Activated naive CD8-positive, alpha-beta T cell treated with anti-CD3 and anti-CD28 coated beads, Interleukin-2, amount 10 ng/mL, durations not matched to agents 7 days and 5 days (primary cell): ENCODE measurements at regions not wholly inside any gene's neighbourhood (a gene's known extent, or its start where the extent isn't known, plus 50 kb on each side); places are given as distances from the start of the nearest gene placed in this dataset.
"Not testable (repeated sequence)": the region's sequence is repeated elsewhere in the genome, so short reads cannot be mapped to it uniquely, and the experiment has no call there.

ENCODE experiments used
- ATAC-seq: fragments of 150-1000 bp; cut with Tn5 transposase; one replicate; pipeline ENCODE4 v1.10.0; 2021; ENCODE audit warnings: low read depth, moderate library complexity
- POLR2A ChIA-PET: fragments of 350-600 bp; sonication (Branson Sonifier 250); formaldehyde crosslinking; loops from one replicate; lab custom pipeline; 2021; ENCODE audit warnings: antibody characterized with exemption; lab: Charles Lee
- DNase-seq: peaks from one replicate; pipeline ENCODE4 v3.0.0; 2021
- H3K27ac Mint-ChIP-seq: one replicate; pipeline ENCODE4 v1.8.0; 2022; ENCODE audit warnings: mild to moderate bottlenecking, mixed read lengths
- H3K27me3 Mint-ChIP-seq: one replicate; pipeline ENCODE4 v1.8.0; 2022; ENCODE audit warnings: mild to moderate bottlenecking, moderate library complexity, mixed read lengths
- H3K36me3 Mint-ChIP-seq: one replicate; pipeline ENCODE4 v1.8.0; 2021; ENCODE audit warnings: mild to moderate bottlenecking, mixed read lengths
- H3K4me1 Mint-ChIP-seq: one replicate; pipeline ENCODE4 v1.8.0; 2021; ENCODE audit warnings: mixed read lengths
- H3K4me3 Mint-ChIP-seq: one replicate; pipeline ENCODE4 v1.8.0; 2022; ENCODE audit warnings: mild to moderate bottlenecking, moderate library complexity, mixed read lengths
- H3K9me3 Mint-ChIP-seq: one replicate; pipeline ENCODE4 v1.8.0; 2021; ENCODE audit warnings: mixed read lengths

DNA sequence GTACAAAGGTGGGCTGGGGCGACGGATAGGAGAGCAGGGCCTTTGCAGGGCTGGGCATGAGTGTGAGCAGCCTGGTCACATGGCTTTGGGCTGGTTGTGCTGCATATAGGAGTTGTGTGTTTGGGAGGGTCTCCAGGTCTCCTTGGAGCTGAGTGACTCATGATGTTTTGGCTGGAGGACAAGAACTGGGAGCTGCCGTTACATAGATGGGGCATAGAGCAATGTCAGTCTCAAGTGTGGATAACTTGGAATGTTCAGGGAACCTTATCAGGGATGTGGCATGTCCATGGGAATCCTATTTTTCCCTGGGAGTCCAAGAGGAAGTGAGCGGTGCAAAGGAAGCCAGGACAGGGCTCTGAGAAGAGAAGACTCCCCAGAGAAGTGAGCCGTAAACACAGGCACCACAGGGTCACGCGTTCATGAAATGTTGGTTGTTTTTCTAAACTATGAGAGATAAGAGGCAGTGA, 136.4 kb upstream of the KCNE2 start:
- no peak for DNase-seq
- no peak overlapping the region for H3K4me3 Mint-ChIP-seq
- H3K9me3 Mint-ChIP-seq: no peaks in the 10 kb centered on the region
- no peak for ATAC-seq
- no peaks in the 10 kb centered on the region for H3K36me3 Mint-ChIP-seq
- POLR2A ChIA-PET: no interaction called here
- H3K27ac Mint-ChIP-seq: no peak overlapping the region
- no peaks in the 10 kb centered on the region for H3K27me3 Mint-ChIP-seq
- H3K4me1 Mint-ChIP-seq: no peaks in the 10 kb centered on the region

GRCh38 chr21:34228792-34229191, 135.0 kb upstream of the KCNE2 start:
- Mint-ChIP-seq H3K4me3 (no peak overlapping the region), H3K27me3 (no peaks in the 10 kb centered on the region), H3K27ac (no peak overlapping the region), H3K9me3 (no peaks in the 10 kb centered on the region), H3K4me1 (no peaks in the 10 kb centered on the region), H3K36me3 (no peaks in the 10 kb centered on the region)
- POLR2A ChIA-PET: interaction anchor here (0.8 kb wide), 1 partner anchor 16 kb away, joined by 6 read pairs; no protein-coding TSS in a partner anchor
- DNase-seq (no peak), ATAC-seq (no peak)

DNA sequence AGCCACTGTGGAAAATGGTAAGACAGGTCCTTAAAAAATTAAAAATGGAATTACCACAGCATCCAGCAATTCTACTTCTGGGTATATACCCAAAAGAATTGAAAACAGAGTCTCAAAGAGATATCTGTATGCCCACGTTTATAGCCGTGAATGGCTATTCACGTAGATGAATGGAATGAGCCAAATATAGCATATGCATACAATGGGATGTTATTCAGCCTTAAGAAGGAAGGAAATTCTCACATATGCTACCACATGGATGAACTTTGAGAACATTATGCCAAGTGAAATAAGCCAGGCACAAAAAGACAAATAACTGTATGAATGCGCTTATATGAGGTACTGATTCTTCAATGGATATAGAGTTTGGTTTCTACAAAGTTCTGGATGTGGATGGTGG, 134.5 kb upstream of the KCNE2 start:
- H3K36me3 Mint-ChIP-seq: no peaks in the 10 kb centered on the region
- POLR2A ChIA-PET: no interaction called here
- H3K4me3 Mint-ChIP-seq: no peak overlapping the region
- no peaks in the 10 kb centered on the region for H3K27me3 Mint-ChIP-seq
- no peak overlapping the region for H3K27ac Mint-ChIP-seq
- H3K9me3 Mint-ChIP-seq: no peaks in the 10 kb centered on the region
- DNase-seq (no peak), ATAC-seq (no peak)
- no peaks in the 10 kb centered on the region for H3K4me1 Mint-ChIP-seq

DNA sequence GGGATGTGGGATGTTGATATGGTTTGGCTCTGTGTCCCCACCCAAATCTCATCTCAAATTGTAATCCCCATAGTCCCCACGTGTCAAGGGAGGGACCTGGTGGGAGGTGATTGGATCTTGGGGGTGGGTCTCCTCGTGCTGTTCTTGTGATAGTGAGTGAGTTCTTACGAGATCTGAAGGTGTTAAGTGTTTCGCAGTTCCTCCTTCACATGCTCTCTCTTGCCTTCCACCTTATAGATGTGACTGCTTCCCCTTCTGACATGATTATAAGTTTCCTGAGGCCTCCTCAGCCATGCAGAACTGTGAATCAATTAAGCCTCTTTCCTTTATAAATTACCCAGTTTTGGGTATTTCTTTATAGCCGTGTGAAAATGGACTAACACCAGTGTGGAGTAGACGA, 130.1 kb upstream of the KCNE2 start:
- H3K9me3 Mint-ChIP-seq, H3K4me1 Mint-ChIP-seq, H3K4me3 Mint-ChIP-seq, POLR2A ChIA-PET, H3K36me3 Mint-ChIP-seq, ATAC-seq, H3K27me3 Mint-ChIP-seq, H3K27ac Mint-ChIP-seq, DNase-seq: not testable (repeated sequence)

GRCh38 chr21:34235514-34235913, 128.3 kb upstream of the KCNE2 start:
- POLR2A ChIA-PET: no interaction called here
- Mint-ChIP-seq H3K4me1 (no peaks in the 10 kb centered on the region), H3K27ac (no peak overlapping the region), H3K27me3 (peaks cover 6% of the 10 kb centered on the region), H3K36me3 (peaks cover 4% of the 10 kb centered on the region), H3K9me3 (peaks cover 10% of the 10 kb centered on the region), H3K4me3 (no peak overlapping the region)
- no peak for ATAC-seq
- no peak for DNase-seq

- Mint-ChIP-seq H3K4me3 (no peak overlapping the region), H3K27ac (no peak overlapping the region), H3K9me3 (peaks cover 10% of the 10 kb centered on the region), H3K27me3 (peaks cover 2% of the 10 kb centered on the region), H3K4me1 (peaks cover 5% of the 10 kb centered on the region), H3K36me3 (no peaks in the 10 kb centered on the region)
- no peak for DNase-seq
- POLR2A ChIA-PET: no interaction called here
- ATAC-seq: no peak
Measured at GRCh38 chr21:34242973-34243372, 120.8 kb upstream of the KCNE2 start.

GRCh38 chr21:34243562-34243961, 120.2 kb upstream of the KCNE2 start:
- H3K36me3 Mint-ChIP-seq: no peaks in the 10 kb centered on the region
- POLR2A ChIA-PET: no interaction called here
- H3K27me3 Mint-ChIP-seq: peaks cover 2% of the 10 kb centered on the region
- no peak overlapping the region for H3K4me3 Mint-ChIP-seq
- DNase-seq: no peak
- peaks cover 5% of the 10 kb centered on the region for H3K4me1 Mint-ChIP-seq
- H3K27ac Mint-ChIP-seq: no peak overlapping the region
- H3K9me3 Mint-ChIP-seq: peaks cover 10% of the 10 kb centered on the region
- ATAC-seq: no peak

- DNase-seq: no peak
- POLR2A ChIA-PET: no interaction called here
- Mint-ChIP-seq H3K9me3 (peaks cover 17% of the 10 kb centered on the region), H3K4me3 (no peak overlapping the region), H3K27me3 (peaks cover 4% of the 10 kb centered on the region), H3K4me1 (no peaks in the 10 kb centered on the region), H3K27ac (no peak overlapping the region), H3K36me3 (no peaks in the 10 kb centered on the region)
- no peak for ATAC-seq
Measured at GRCh38 chr21:34252751-34253150, 111.1 kb upstream of the KCNE2 start.

DNA sequence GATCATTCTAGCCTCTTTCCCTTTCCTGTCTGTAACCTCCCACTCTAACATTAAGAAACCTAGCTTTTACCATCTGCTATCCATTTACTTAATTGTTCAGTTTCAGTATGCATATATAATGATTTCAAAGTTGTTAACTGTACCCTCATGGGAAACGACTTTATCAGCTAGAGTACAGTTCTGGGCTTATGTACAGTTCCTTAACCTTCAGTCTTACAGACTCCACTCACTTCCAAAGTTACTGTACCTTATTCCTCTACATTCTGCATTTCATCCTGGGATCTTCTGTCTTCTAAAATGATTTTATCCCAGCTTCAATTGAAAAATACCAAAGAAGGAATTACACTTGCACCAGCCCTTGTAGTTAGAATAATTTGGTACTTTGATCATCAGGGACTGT, 108.7 kb upstream of the KCNE2 start:
- H3K4me1 Mint-ChIP-seq: no peaks in the 10 kb centered on the region
- no peak for ATAC-seq
- H3K4me3 Mint-ChIP-seq: no peak overlapping the region
- peaks cover 11% of the 10 kb centered on the region for H3K27me3 Mint-ChIP-seq
- H3K9me3 Mint-ChIP-seq: peaks cover 14% of the 10 kb centered on the region
- H3K36me3 Mint-ChIP-seq: no peaks in the 10 kb centered on the region
- POLR2A ChIA-PET: no interaction called here
- no peak for DNase-seq
- no peak overlapping the region for H3K27ac Mint-ChIP-seq

GRCh38 chr21:34260277-34261008, 103.4 kb upstream of the KCNE2 start:
- ATAC-seq (no peak), DNase-seq (no peak)
- Mint-ChIP-seq H3K4me3 (no peak overlapping the region), H3K4me1 (no peaks in the 10 kb centered on the region), H3K27me3 (peaks cover 11% of the 10 kb centered on the region), H3K9me3 (peaks cover 9% of the 10 kb centered on the region), H3K27ac (no peak overlapping the region), H3K36me3 (peaks cover 5% of the 10 kb centered on the region)
- POLR2A ChIA-PET: no interaction called here

GRCh38 chr21:34261841-34262468, 101.9 kb upstream of the KCNE2 start:
- peaks cover 7% of the 10 kb centered on the region for H3K9me3 Mint-ChIP-seq
- no peak overlapping the region for H3K4me3 Mint-ChIP-seq
- H3K27ac Mint-ChIP-seq: no peak overlapping the region
- no peaks in the 10 kb centered on the region for H3K4me1 Mint-ChIP-seq
- DNase-seq (no peak), ATAC-seq (no peak)
- H3K27me3 Mint-ChIP-seq: peaks cover 11% of the 10 kb centered on the region
- POLR2A ChIA-PET: no interaction called here
- H3K36me3 Mint-ChIP-seq: peaks cover 5% of the 10 kb centered on the region

GRCh38 chr21:34262469-34262845, 101.3 kb upstream of the KCNE2 start:
- Mint-ChIP-seq H3K27ac (no peak overlapping the region), H3K4me3 (no peak overlapping the region), H3K36me3 (peaks cover 5% of the 10 kb centered on the region), H3K27me3 (peaks cover 10% of the 10 kb centered on the region), H3K4me1 (no peaks in the 10 kb centered on the region), H3K9me3 (peaks cover 6% of the 10 kb centered on the region)
- POLR2A ChIA-PET: no interaction called here
- ATAC-seq (no peak), DNase-seq (no peak)

GRCh38 chr21:34263629-34264028, 100.2 kb upstream of the KCNE2 start:
- POLR2A ChIA-PET: no interaction called here
- DNase-seq (no peak), ATAC-seq (no peak)
- no peak overlapping the region for H3K4me3 Mint-ChIP-seq
- peaks cover 5% of the 10 kb centered on the region for H3K36me3 Mint-ChIP-seq
- H3K9me3 Mint-ChIP-seq: peaks cover 6% of the 10 kb centered on the region
- H3K27me3 Mint-ChIP-seq: peaks cover 2% of the 10 kb centered on the region
- H3K27ac Mint-ChIP-seq: no peak overlapping the region
- H3K4me1 Mint-ChIP-seq: no peaks in the 10 kb centered on the region

DNA sequence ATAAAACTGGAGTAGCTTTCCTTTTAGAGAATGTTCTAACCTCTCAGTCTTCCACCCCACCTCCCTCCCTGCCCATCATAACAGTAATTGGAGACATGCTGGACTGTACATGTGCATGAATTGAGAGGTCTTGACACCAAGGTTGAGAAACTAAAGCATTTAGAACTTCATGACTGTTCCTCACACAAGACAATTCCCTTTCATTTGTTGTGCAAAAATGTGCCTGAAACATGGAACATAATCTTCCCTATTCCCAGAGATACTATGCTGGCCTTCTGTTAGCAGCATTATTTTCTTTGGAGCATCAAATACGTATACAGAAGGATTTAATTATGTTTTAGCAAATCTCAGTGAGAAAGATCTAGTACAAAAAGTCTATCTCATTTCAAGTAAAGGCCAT, 97.5 kb upstream of the KCNE2 start:
- Mint-ChIP-seq H3K9me3 (peaks cover 6% of the 10 kb centered on the region), H3K27me3 (no peaks in the 10 kb centered on the region), H3K36me3 (peaks cover 5% of the 10 kb centered on the region), H3K27ac (no peak overlapping the region), H3K4me3 (no peak overlapping the region), H3K4me1 (no peaks in the 10 kb centered on the region)
- DNase-seq (no peak), ATAC-seq (no peak)
- POLR2A ChIA-PET: no interaction called here
